Lower leg skin (tissue), 3 donors: ENCODE measurements at regions not wholly inside any gene's neighbourhood (a gene's known extent, or its start where the extent isn't known, plus 50 kb on each side); places are given as distances from the start of the nearest gene placed in this dataset.

Experiments used
- CTCF ChIP-seq, 3 donors: fragments of 450-650 bp; IDR thresholded peaks; one replicate each; pipeline ENCODE4 v1.5.1; 2016; ENCODE audit warnings: antibody characterized with exemption in 3 of 3, mild to moderate bottlenecking in 3 of 3, moderate library complexity in 2 of 3
- POLR2A ChIP-seq, 2 donors: fragments of 450-650 bp; IDR thresholded peaks; one replicate each; pipeline ENCODE4 v1.6.1; 2016 to 2017; ENCODE audit warnings: antibody characterized with exemption in 2 of 2, mild to moderate bottlenecking in 1 of 2, moderate library complexity in 1 of 2

GRCh38 chr21:41622201-41622600 is 114.2 kb upstream of the TMPRSS2 start:
- TF ChIP-seq CTCF (IDR thresholded peaks at IDR 0.05) = no peak
- no peak for TF ChIP-seq POLR2A (IDR thresholded peaks at IDR 0.05)
